GM23248 (cell line): ENCODE measurements at regions not wholly inside any gene's neighbourhood (a gene's known extent, or its start where the extent isn't known, plus 50 kb on each side); places are given as distances from the start of the nearest gene placed in this dataset.

ENCODE experiments used
- EZH2 ChIP-seq: fragments of 200-600 bp; sonication (generic); IDR thresholded peaks from 2 replicates; pipeline ENCODE4 v1.6.1; 2018; ENCODE audit warnings: antibody characterized with exemption, mild to moderate bottlenecking; ENCODE audit not compliant: insufficient read depth, poor library complexity, severe bottlenecking
- EZH2phosphoT487 ChIP-seq: fragments of 200-600 bp; sonication (generic); IDR thresholded peaks from 2 replicates; pipeline ENCODE4 v1.6.1; 2018; ENCODE audit warnings: antibody characterized with exemption, moderate library complexity, mild to moderate bottlenecking, low read depth; ENCODE audit not compliant: insufficient read depth

DNA sequence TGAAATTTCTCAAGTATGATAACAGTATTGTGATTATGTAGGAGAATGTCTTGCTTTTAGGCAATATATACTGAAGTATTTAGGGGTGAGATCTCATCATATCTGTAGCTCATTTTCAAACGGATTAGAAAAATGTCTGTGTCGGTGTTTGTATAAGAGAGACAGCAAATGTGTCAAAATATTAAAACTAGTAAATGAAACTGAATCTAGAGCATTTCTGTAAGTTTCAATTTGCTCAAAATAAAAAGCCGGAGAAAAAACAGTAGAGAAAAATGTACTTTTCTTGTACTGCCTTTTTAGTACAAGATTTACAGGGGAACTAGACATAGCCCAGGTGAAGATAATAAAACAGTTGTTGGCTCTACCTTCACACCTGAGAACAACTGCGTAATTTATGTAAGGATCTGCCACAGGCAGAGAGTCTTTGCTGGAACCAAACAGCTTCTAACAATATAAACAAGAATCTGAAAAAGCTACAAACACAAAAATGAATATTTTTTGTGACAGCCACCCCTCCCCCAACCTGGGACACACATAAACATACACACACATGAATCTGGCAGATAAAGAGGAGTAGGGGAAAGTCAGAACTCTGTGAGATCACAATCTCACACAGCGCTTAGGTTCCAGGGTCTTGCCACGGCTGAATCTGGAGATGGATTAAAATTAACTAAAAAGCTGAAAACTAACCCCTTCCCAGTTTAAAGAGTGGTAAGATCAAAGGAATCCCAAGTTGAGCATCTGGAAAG, 153.3 kb downstream of the AVL9 start:
- TF ChIP-seq EZH2 (no peak), EZH2phosphoT487 (no peak)
